Gastrocnemius medialis (tissue), 4 donors: ENCODE measurements at regions not wholly inside any gene's neighbourhood (a gene's known extent, or its start where the extent isn't known, plus 50 kb on each side); places are given as distances from the start of the nearest gene placed in this dataset.

Experiments used
- ATAC-seq, 2 donors: fragments of 150-250 bp; one replicate each; pipeline ENCODE4 v1.9.1; 2016
- DNase-seq, 2 donors: peaks; one replicate each; pipeline ENCODE4 v3.0.0-alpha.2; 2019
- H3K27ac ChIP-seq, 4 donors: fragments of 200-600 bp; sonication (generic); 1 replicate in 1 of 4; 2 replicates in 3 of 4; pipeline ENCODE4 v1.5.1; 2016 to 2018; ENCODE audit warnings: mild to moderate bottlenecking in 2 of 4, moderate library complexity in 1 of 4
- H3K27me3 ChIP-seq, 3 donors: fragments of 200-600 bp; sonication (generic) in 2 of 3; 1 replicate in 1 of 3; 2 replicates in 2 of 3; pipeline versions ENCODE4 v1.5.1 to v1.6.0; 2016 to 2019; ENCODE audit warnings: mild to moderate bottlenecking in 1 of 3, moderate library complexity in 1 of 3
- H3K36me3 ChIP-seq, 2 donors: fragments of 200-600 bp; sonication (generic) in 1 of 2; one replicate each; pipeline ENCODE4 v1.5.1; 2017 to 2018
- H3K4me1 ChIP-seq, 2 donors: fragments of 200-600 bp; sonication (generic) in 1 of 2; one replicate each; pipeline ENCODE4 v1.5.1; 2016 to 2017; ENCODE audit warnings: mild to moderate bottlenecking in 2 of 2
- H3K4me3 ChIP-seq, 4 donors: fragments of 200-600 bp; sonication (generic) in 3 of 4; 1 replicate in 1 of 4; 2 replicates in 3 of 4; pipeline ENCODE4 v1.5.1; 2016 to 2019; ENCODE audit warnings: mild to moderate bottlenecking in 2 of 4
- H3K9me3 ChIP-seq, 3 donors: fragments of 200-600 bp; sonication (generic) in 2 of 3; 1 replicate in 1 of 3; 2 replicates in 2 of 3; pipeline ENCODE4 v1.5.1; 2016 to 2019
- POLR2A ChIP-seq, 2 donors: fragments of 450-650 bp; IDR thresholded peaks; one replicate each; pipeline ENCODE4 v1.6.1; 2017; ENCODE audit warnings: antibody characterized with exemption in 2 of 2, mild to moderate bottlenecking in 2 of 2, moderate library complexity in 2 of 2
- in situ Hi-C, 4 donors: fragments of 200-750 bp; cut with MboI; loops; one replicate each; pipeline versions ENCODE4 v1.15.0 to v1.8.0; 2017; ENCODE audit warnings: low sequenced_read_pairs in 4 of 4
- intact Hi-C: fragments of 100-400 bp; cut with DNase I; formaldehyde crosslinking; loops from one replicate; pipeline ENCODE4 v1.15.1; 2023; ENCODE audit warnings: low total_unique reads
- TF ChIP-seq, protein P1 (sequence below), 5 experiments: fragments of 450-650 bp in 3 of 5; fragments of 200-600 bp in 2 of 5; sonication (generic) in 2 of 5; IDR thresholded peaks in 4 of 5; conservative IDR thresholded peaks in 1 of 5; 1 replicate in 4 of 5; 2 replicates in 1 of 5; pipeline ENCODE4 v1.5.1; 2016 to 2019; ENCODE audit warnings: antibody characterized with exemption in 5 of 5, mild to moderate bottlenecking in 3 of 5, moderate library complexity in 3 of 5

DNA sequence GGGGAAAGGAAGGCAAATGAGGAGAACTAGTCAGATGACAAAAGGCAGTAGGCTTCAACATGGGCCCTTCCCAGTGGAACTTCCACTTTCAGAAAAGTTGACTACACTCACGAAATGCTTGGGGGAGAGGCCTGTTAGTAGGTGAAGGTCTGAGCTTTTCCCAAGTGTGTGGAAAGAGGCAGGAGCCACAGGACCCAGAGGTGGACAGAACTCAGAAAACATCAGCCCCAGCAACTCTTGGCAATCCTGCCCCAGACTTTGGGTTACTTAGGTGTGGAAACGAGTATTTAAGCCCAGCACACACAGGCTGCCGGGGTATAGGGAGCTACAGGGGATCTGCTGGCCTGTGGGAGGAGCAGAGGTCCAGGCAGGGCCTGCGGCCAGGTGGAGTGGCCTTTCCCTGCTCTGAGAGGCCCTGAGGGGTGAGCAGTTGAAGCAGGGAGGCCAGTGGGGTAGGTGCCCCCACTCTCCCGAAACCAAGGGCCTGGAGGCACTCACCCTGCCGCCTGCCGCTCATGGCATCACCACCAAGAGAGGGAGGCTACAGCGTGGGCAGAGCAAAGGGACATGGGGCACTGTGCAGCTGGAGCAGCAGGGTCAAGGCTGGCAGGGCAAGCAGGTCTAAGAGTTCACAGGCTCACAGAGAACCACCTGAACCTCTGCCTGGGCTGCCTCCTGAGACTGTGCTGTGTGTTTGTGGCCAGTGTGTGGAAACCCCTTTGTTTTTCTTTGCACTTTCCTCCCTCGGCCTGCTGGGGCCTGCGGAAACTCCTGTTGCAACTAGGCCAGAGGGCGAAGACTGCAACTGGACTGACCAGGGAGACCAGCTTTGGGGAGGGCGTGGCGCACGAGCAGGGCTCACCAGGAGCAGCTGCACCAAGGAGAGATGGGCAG lies 130.7 kb upstream of the SERTAD2 start:
- Histone ChIP-seq H3K9me3 (no peaks in the 10 kb centered on the region), H3K27ac (no peak overlapping the region), H3K4me3 (no peak overlapping the region), H3K4me1 (no peaks in the 10 kb centered on the region), H3K36me3 (no peaks in the 10 kb centered on the region), H3K27me3 (no peaks in the 10 kb centered on the region)
- in situ Hi-C loops, result no loop called here
- ATAC-seq (no peak), DNase-seq (no peak)
- TF ChIP-seq POLR2A (IDR thresholded peaks at IDR 0.05), result no peak
- TF ChIP-seq, protein P1, sequence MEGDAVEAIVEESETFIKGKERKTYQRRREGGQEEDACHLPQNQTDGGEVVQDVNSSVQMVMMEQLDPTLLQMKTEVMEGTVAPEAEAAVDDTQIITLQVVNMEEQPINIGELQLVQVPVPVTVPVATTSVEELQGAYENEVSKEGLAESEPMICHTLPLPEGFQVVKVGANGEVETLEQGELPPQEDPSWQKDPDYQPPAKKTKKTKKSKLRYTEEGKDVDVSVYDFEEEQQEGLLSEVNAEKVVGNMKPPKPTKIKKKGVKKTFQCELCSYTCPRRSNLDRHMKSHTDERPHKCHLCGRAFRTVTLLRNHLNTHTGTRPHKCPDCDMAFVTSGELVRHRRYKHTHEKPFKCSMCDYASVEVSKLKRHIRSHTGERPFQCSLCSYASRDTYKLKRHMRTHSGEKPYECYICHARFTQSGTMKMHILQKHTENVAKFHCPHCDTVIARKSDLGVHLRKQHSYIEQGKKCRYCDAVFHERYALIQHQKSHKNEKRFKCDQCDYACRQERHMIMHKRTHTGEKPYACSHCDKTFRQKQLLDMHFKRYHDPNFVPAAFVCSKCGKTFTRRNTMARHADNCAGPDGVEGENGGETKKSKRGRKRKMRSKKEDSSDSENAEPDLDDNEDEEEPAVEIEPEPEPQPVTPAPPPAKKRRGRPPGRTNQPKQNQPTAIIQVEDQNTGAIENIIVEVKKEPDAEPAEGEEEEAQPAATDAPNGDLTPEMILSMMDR (IDR thresholded peaks at IDR 0.05 in 4 of 5, conservative IDR thresholded peaks at IDR 0.05 in 1 of 5), result no peak
- intact Hi-C loops, result no loop called here

GRCh38 chr2:64785245-64785644 lies 131.5 kb upstream of the SERTAD2 start:
- H3K27me3 ChIP-seq, result no peaks in the 10 kb centered on the region
- no peak overlapping the region for H3K4me3 ChIP-seq
- no peaks in the 10 kb centered on the region for H3K9me3 ChIP-seq
- no peak for DNase-seq
- no peaks in the 10 kb centered on the region for H3K4me1 ChIP-seq
- ATAC-seq, result no peak
- in situ Hi-C loops (no loop called here), intact Hi-C loops (no loop called here)
- TF ChIP-seq POLR2A (IDR thresholded peaks at IDR 0.05), result no peak
- TF ChIP-seq, protein P1 (IDR thresholded peaks at IDR 0.05 in 4 of 5, conservative IDR thresholded peaks at IDR 0.05 in 1 of 5), result no peak
- H3K27ac ChIP-seq, result no peak overlapping the region
- no peaks in the 10 kb centered on the region for H3K36me3 ChIP-seq

DNA sequence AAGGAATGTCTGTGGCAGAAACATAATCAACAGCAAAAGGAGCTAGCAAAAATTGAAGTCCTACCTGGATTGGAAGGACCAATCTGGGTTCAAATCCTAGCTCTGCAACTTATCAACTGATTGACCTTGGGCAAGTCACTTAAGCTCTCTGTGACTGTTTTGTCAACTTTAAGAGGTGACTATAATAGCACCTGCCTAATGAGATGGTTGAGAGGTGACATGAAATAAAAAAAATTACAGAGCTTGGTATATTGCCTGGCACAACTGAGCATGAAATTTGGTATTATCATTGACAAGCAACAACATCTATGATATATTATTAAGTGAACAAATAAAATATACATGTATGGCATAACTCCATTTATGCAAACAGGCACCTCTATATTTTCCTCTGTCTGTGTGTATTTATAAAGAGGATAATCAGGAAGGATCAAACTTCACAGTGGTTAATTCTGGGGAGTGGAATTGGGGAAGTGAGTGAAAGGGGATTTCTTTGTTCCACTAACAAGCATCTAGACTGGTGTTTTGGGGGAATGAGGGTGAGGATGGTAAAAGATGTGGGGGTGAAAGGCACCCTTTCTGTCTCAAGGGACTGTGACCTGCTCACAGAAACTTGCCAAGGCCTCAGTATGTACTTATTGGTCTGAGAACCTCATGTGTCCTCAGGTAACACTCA lies 132.8 kb upstream of the SERTAD2 start:
- Histone ChIP-seq H3K27me3 (no peaks in the 10 kb centered on the region), H3K4me1 (no peaks in the 10 kb centered on the region), H3K27ac (no peak overlapping the region), H3K9me3 (no peaks in the 10 kb centered on the region), H3K4me3 (no peak overlapping the region), H3K36me3 (no peaks in the 10 kb centered on the region)
- ATAC-seq (no peak), DNase-seq (no peak)
- TF ChIP-seq, protein P1 (IDR thresholded peaks at IDR 0.05 in 4 of 5, conservative IDR thresholded peaks at IDR 0.05 in 1 of 5), result no peak
- TF ChIP-seq POLR2A (IDR thresholded peaks at IDR 0.05), result no peak
- in situ Hi-C loops, result no loop called here
- intact Hi-C loops, result no loop called here

DNA sequence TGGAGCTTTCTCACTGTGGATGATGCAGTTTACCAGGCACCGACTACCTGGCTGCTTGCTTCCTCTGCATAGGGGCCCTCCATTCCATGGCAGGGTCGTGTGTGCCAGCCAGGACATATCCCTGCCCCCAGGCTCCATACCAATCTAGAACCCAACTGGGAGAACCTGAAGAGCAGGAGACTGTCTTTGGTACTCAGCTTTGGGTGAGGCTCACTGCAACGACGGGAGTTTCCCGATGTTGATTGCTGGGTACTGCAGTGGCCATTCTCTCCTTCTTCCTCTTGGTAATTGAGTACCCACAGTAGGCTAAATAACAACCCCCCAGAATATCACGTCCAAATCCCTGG lies 133.3 kb upstream of the SERTAD2 start:
- H3K4me1 ChIP-seq, result no peaks in the 10 kb centered on the region
- H3K4me3 ChIP-seq, result no peak overlapping the region
- ATAC-seq, result no peak
- intact Hi-C loops (no loop called here), in situ Hi-C loops (no loop called here)
- H3K27ac ChIP-seq, result no peak overlapping the region
- no peak for DNase-seq
- H3K27me3 ChIP-seq, result no peaks in the 10 kb centered on the region
- TF ChIP-seq, protein P1 (IDR thresholded peaks at IDR 0.05 in 4 of 5, conservative IDR thresholded peaks at IDR 0.05 in 1 of 5), result no peak
- no peak for TF ChIP-seq POLR2A (IDR thresholded peaks at IDR 0.05)
- H3K36me3 ChIP-seq, result no peaks in the 10 kb centered on the region
- H3K9me3 ChIP-seq, result no peaks in the 10 kb centered on the region
